Esophagus squamous epithelium (tissue), 5 donors: ENCODE measurements at regions not wholly inside any gene's neighbourhood (a gene's known extent, or its start where the extent isn't known, plus 50 kb on each side); places are given as distances from the start of the nearest gene placed in this dataset.

ENCODE experiments used
- DNase-seq: peaks from one replicate; lab custom pipeline; 2025; lab: John Stamatoyannopoulos, UW
- H3K27ac ChIP-seq, 4 donors: fragments of 200-600 bp; sonication (generic); one replicate each; pipeline ENCODE4 v1.5.1; 2016 to 2019; ENCODE audit warnings: mild to moderate bottlenecking in 1 of 4
- H3K27me3 ChIP-seq, 4 donors: fragments of 200-600 bp; sonication (generic); 1 replicate in 3 of 4; 2 replicates in 1 of 4; pipeline versions ENCODE4 v1.5.1 to v1.6.0; 2017 to 2021; ENCODE audit warnings: antibody characterized with exemption in 1 of 4
- H3K36me3 ChIP-seq, 3 donors: fragments of 200-600 bp; sonication (generic); one replicate each; pipeline ENCODE4 v1.5.1; 2016 to 2019
- H3K4me1 ChIP-seq, 3 donors: fragments of 200-600 bp; sonication (generic); one replicate each; pipeline ENCODE4 v1.5.1; 2017 to 2019
- H3K4me3 ChIP-seq, 4 donors: fragments of 200-600 bp; sonication (generic); 1 replicate in 3 of 4; 2 replicates in 1 of 4; pipeline ENCODE4 v1.5.1; 2016 to 2019; ENCODE audit warnings: mild to moderate bottlenecking in 2 of 4, moderate library complexity in 1 of 4
- H3K9me3 ChIP-seq, 3 donors: fragments of 200-600 bp; sonication (generic); one replicate each; pipeline ENCODE4 v1.5.1; 2016 to 2019
- POLR2A ChIP-seq, 4 donors: fragments of 450-650 bp; IDR thresholded peaks; one replicate each; pipeline ENCODE4 v1.6.1; 2017; ENCODE audit warnings: antibody characterized with exemption in 4 of 4, mild to moderate bottlenecking in 4 of 4, moderate library complexity in 3 of 4
- whole genome bisulfite sequencing, 2 donors: methylation state at CpG; one replicate each; pipeline ENCODE4 v1.1.5; 2018; 5-methylcytosine and 5-hydroxymethylcytosine counted together
- intact Hi-C: fragments of 100-400 bp; cut with DNase I; formaldehyde crosslinking; loops from one replicate; pipeline ENCODE4 v1.15.0; 2022
- TF ChIP-seq, protein P1 (sequence below), 6 experiments: fragments of 450-650 bp in 4 of 6; fragments of 200-600 bp in 2 of 6; sonication (generic) in 2 of 6; IDR thresholded peaks; one replicate each; pipeline ENCODE4 v1.5.1; 2016 to 2019; ENCODE audit warnings: antibody characterized with exemption in 6 of 6, mild to moderate bottlenecking in 4 of 6, moderate library complexity in 4 of 6
- donor health status: DM: yes; HTN: yes; CAD: no.

DNA sequence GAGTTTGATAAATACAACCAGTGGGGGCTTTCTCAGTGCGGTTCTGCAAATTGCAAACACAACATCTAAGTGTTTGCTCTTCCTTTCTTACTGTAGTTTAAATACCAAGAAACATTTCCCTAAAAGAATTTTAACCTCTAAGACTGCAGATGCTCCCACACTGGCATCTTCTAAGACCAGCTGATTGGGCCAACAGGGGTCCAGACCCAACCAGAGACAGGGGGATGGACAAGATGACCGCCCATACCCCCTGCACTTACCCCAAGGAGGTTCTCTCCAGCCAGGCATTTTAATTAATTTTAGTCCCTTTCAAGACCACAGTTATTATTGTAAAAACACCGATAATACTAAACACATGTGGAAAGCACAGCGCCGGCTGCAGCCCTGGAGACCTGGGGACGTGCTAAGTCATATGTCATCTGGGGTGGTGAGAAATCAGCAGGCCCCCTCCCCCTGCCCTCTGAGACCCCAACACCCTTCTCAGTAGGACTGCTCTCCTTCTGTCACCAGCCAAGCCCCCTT lies 242.3 kb downstream of the SOX9 start:
- no peaks in the 10 kb centered on the region for H3K36me3 ChIP-seq
- no peak overlapping the region for H3K27ac ChIP-seq
- no peak for DNase-seq
- TF ChIP-seq, protein P1, sequence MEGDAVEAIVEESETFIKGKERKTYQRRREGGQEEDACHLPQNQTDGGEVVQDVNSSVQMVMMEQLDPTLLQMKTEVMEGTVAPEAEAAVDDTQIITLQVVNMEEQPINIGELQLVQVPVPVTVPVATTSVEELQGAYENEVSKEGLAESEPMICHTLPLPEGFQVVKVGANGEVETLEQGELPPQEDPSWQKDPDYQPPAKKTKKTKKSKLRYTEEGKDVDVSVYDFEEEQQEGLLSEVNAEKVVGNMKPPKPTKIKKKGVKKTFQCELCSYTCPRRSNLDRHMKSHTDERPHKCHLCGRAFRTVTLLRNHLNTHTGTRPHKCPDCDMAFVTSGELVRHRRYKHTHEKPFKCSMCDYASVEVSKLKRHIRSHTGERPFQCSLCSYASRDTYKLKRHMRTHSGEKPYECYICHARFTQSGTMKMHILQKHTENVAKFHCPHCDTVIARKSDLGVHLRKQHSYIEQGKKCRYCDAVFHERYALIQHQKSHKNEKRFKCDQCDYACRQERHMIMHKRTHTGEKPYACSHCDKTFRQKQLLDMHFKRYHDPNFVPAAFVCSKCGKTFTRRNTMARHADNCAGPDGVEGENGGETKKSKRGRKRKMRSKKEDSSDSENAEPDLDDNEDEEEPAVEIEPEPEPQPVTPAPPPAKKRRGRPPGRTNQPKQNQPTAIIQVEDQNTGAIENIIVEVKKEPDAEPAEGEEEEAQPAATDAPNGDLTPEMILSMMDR (IDR thresholded peaks at IDR 0.05), result no peak
- TF ChIP-seq POLR2A (IDR thresholded peaks at IDR 0.05), result no peak
- 63 to 64% methylated on average over 5 to 6 of the region's 6 CpGs for WGBS, 2 donors
- peaks cover 0 to 11% (median 0%) of the 10 kb centered on the region in 4 donors for H3K27me3 ChIP-seq
- intact Hi-C loops, result no loop called here
- no peaks in the 10 kb centered on the region for H3K9me3 ChIP-seq
- peaks cover 0 to 40% (median 10%) of the 10 kb centered on the region in 3 donors for H3K4me1 ChIP-seq
- H3K4me3 ChIP-seq, result no peak overlapping the region

DNA sequence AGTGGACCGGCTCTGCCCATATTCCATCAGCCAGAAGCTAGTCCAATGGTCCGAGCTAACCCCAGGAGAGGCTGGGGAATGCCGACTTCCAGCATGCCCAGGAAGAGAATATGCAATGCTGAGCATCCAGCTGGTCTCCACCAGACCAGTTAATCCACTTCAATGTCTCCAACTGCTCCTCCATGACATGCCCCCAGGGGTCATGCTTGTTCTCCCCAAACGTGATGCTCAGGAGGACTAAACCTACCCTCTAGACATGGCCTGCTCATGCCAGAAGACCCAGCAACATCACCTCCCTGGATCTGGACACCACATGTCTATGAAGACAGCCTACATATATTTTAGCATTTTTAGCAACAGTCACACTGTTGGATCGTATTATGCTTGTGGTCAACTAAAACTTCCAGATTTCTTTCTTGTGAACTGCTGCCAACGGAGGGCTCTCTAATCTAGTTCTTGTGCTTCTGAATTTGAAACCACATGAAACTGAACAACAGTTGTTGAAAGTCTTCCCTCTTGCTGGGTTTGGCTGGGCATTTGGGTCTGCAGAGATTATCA lies 245.1 kb downstream of the SOX9 start:
- WGBS, 2 donors, result 48 to 52% methylated on average over 4 of the region's 6 CpGs
- intact Hi-C loops, result no loop called here
- Histone ChIP-seq H3K9me3 (no peaks in the 10 kb centered on the region), H3K27ac (no peak overlapping the region), H3K27me3 (peaks cover 0 to 11% (median 0%) of the 10 kb centered on the region in 4 donors), H3K36me3 (no peaks in the 10 kb centered on the region), H3K4me3 (no peak overlapping the region), H3K4me1 (peaks cover 0 to 20% (median 2%) of the 10 kb centered on the region in 3 donors)
- TF ChIP-seq, protein P1 (IDR thresholded peaks at IDR 0.05), result no peak
- no peak for TF ChIP-seq POLR2A (IDR thresholded peaks at IDR 0.05)
- no peak for DNase-seq

DNA sequence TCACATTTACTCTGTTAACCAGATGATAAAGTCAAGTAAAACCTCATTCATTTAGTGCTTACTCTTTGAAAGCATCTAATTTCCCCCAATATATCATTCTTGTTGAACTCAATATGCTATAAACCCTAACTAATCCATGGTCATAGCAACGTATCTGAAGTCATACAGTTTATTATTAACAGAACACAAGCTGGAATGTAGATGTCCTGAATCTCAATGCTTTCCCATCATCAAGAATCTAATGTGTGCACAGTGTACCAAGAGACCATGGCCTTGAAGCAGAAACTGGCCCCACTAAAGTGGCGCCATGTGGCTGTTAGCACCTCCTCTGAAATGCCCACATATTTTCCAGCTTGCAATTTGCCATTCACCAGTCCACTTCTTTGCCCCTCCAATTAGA lies 245.8 kb downstream of the SOX9 start:
- no peak for DNase-seq
- Histone ChIP-seq H3K4me1 (peaks cover 0 to 18% (median 2%) of the 10 kb centered on the region in 3 donors), H3K27me3 (peaks cover 0 to 11% (median 0%) of the 10 kb centered on the region in 4 donors), H3K4me3 (no peak overlapping the region), H3K9me3 (no peaks in the 10 kb centered on the region), H3K36me3 (no peaks in the 10 kb centered on the region), H3K27ac (no peak overlapping the region)
- intact Hi-C loops, result no loop called here
- TF ChIP-seq POLR2A (IDR thresholded peaks at IDR 0.05), result no peak
- TF ChIP-seq, protein P1 (IDR thresholded peaks at IDR 0.05), result no peak
- WGBS, 2 donors, result 80 to 86% methylated on average over 2 of the region's 2 CpGs

DNA sequence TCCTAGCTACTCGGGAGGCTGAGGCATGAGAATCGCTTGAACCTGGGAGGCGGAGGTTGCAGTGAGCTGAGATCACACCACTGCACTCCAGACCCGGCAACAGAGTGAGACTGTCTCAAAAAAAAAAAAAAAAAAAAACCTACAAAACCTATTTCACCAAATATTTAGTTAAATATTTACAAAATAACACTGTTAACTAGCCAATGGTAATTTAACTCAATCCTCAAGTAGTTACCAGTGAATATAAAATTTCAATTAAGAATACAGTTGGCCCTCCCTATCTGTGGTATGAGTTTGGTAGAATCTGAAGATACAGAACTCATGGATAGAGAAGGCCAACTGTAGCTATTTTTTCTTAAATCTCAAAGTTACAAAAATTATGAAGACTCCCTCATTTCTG lies 247.4 kb downstream of the SOX9 start:
- H3K27me3 ChIP-seq, result peaks cover 0 to 11% (median 0%) of the 10 kb centered on the region in 4 donors
- peaks cover 0 to 5% (median 0%) of the 10 kb centered on the region in 3 donors for H3K4me1 ChIP-seq
- no peaks in the 10 kb centered on the region for H3K36me3 ChIP-seq
- intact Hi-C loops, result no loop called here
- TF ChIP-seq, protein P1 (IDR thresholded peaks at IDR 0.05), result no peak
- TF ChIP-seq POLR2A (IDR thresholded peaks at IDR 0.05), result no peak
- H3K4me3 ChIP-seq, result no peak overlapping the region
- no peak for DNase-seq
- WGBS, 2 donors, result 87 to 94% methylated on average over 3 to 4 of the region's 4 CpGs
- H3K27ac ChIP-seq, result no peak overlapping the region
- H3K9me3 ChIP-seq, result no peaks in the 10 kb centered on the region

DNA sequence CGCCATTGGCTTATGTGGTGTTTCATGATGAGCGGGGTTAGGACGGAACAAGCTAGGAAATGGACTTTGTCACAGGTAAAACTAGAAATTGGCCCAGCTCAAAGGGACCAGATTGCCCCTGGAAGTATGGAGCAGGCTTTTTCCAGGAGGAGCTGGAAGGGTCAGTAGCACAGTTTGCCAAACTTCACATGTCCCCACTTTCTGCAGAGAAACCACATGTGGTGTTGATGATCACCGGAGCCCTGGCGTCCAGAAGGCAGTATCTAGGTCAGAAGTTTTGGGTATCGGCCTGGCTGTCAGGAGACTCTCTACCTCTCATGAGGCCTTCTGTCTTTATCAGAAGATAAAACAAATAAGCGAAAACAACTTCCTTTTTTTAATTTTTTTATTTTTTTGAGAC lies 248.5 kb downstream of the SOX9 start:
- H3K9me3 ChIP-seq, result no peaks in the 10 kb centered on the region
- DNase-seq, result no peak
- no peak overlapping the region for H3K27ac ChIP-seq
- H3K27me3 ChIP-seq, result peaks cover 0 to 3% (median 0%) of the 10 kb centered on the region in 4 donors
- 92 to 94% methylated on average over 7 of the region's 7 CpGs for whole genome bisulfite sequencing, 2 donors
- H3K4me1 ChIP-seq, result peaks cover 0 to 13% (median 0%) of the 10 kb centered on the region in 3 donors
- intact Hi-C loops, result no loop called here
- TF ChIP-seq POLR2A (IDR thresholded peaks at IDR 0.05), result no peak
- TF ChIP-seq, protein P1 (IDR thresholded peaks at IDR 0.05), result no peak
- H3K4me3 ChIP-seq, result no peak overlapping the region
- no peaks in the 10 kb centered on the region for H3K36me3 ChIP-seq
